GM12892 (cell line): ENCODE measurements at regions not wholly inside any gene's neighbourhood (a gene's known extent, or its start where the extent isn't known, plus 50 kb on each side); places are given as distances from the start of the nearest gene placed in this dataset.

Experiments used
- POLR2A ChIP-seq: IDR thresholded peaks from 2 replicates; pipeline ENCODE4 v1.6.1; 2011; ENCODE audit warnings: low read depth, low read length, control low read depth
- POLR2AphosphoS5 ChIP-seq: IDR thresholded peaks from 2 replicates; pipeline ENCODE4 v1.6.1; 2011; ENCODE audit warnings: low read depth, low read length, control low read depth
- TAF1 ChIP-seq: IDR thresholded peaks from 2 replicates; pipeline ENCODE4 v1.6.1; 2011; ENCODE audit warnings: low read depth, mild to moderate bottlenecking, control low read depth, low read length, borderline replicate concordance

DNA sequence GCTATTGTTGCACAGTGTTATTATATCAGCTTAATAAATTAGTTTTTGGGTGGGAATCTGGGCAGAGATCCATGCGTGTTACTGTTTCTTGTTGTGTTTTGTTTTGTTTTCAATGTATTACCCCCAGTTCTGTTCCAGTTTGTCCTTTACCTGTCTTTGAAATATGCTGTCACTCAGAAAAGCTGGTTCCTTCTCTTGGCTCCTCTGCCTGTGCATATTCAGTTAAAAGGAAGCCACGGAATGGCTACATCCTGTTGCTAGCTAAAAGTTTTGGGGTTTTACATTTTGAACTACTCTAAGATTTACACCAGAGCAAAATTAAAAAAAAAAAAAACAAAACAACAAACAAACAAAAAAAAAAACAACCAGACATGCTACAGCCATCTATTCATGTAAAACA, 374.9 kb upstream of the RORB start:
- TF ChIP-seq POLR2A (no peak), POLR2AphosphoS5 (no peak), TAF1 (no peak)
